GM12878 (cell line): ENCODE measurements at regions not wholly inside any gene's neighbourhood (a gene's known extent, or its start where the extent isn't known, plus 50 kb on each side); places are given as distances from the start of the nearest gene placed in this dataset.

Experiments used
- ATAC-seq: fragments of 200-7000 bp; cut with Tn5 transposase; 3 replicates; pipeline ENCODE4 v1.9.1; 2020; ENCODE audit warnings: mild to moderate bottlenecking, moderate library complexity
- BruUV-seq: library from RNA; stranded (reverse); fragments of 400-500 nt; replicated peaks from 2 replicates; lab custom pipeline; 2021; lab: Mats Ljungman, UMichigan
- CTCF ChIA-PET: fragments of 300-600 bp; sonication (Branson Sonifier 250); formaldehyde crosslinking; extraction: SDS; loops from one replicate; lab custom pipeline; 2021; ENCODE audit warnings: inconsistent platforms; lab: Yijun Ruan, JAX
- POLR2A ChIA-PET: fragments of 350-600 bp; formaldehyde crosslinking; extraction: SDS; loops from one replicate; lab custom pipeline; 2021; ENCODE audit warnings: inconsistent platforms; lab: Charles Lee
- RAD21 ChIA-PET: fragments of 300-600 bp; sonication (Branson Sonifier 250); formaldehyde crosslinking; loops from one replicate; lab custom pipeline; 2023; ENCODE audit warnings: antibody characterized with exemption; ENCODE audit not compliant: unreplicated experiment; lab: Charles Lee
- SMC1A ChIA-PET: fragments of 300-600 bp; sonication (Branson Sonifier 250); formaldehyde crosslinking; loops from one replicate; lab custom pipeline; 2023; ENCODE audit not compliant: unreplicated experiment, uncharacterized antibody; lab: Charles Lee
- DNase-seq: peaks from one replicate; pipeline ENCODE4 v3.0.0-alpha.2; 2011; ENCODE audit warnings: low read depth, low spot score
- FAIRE-seq: peaks from 3 replicates; lab custom pipeline; 2011; peaks lifted over from hg19 to GRCh38; lab: Jason Lieb, UNC
- H2AFZ ChIP-seq: 2 replicates; pipeline ENCODE4 v1.6.0; 2011; ENCODE audit warnings: low read depth, low read length, control low read depth; ENCODE audit not compliant: control insufficient read depth
- H3K27ac ChIP-seq: 2 replicates; pipeline ENCODE4 v1.5.1; 2011; ENCODE audit warnings: control low read depth; ENCODE audit not compliant: control insufficient read depth, insufficient read depth
- H3K27me3 ChIP-seq, 2 experiments: replicated peaks in 1 of 2; 2 replicates each; pipeline versions ENCODE4 v1.6.0 to v1.6.1; 2011; ENCODE audit warnings: low read length in 1 of 2; ENCODE audit not compliant: control insufficient read depth in 2 of 2, insufficient read depth in 2 of 2
- H3K36me3 ChIP-seq, 2 experiments: 2 replicates each; pipeline ENCODE4 v1.5.1; 2011; ENCODE audit warnings: low read length in 1 of 2; ENCODE audit not compliant: control insufficient read depth in 2 of 2, insufficient read depth in 2 of 2
- H3K4me1 ChIP-seq: 2 replicates; pipeline ENCODE4 v1.6.1; 2011; ENCODE audit warnings: mild to moderate bottlenecking, low read length, moderate library complexity, mixed read lengths; ENCODE audit not compliant: control insufficient read depth, insufficient read depth
- H3K4me2 ChIP-seq: 2 replicates; pipeline ENCODE4 v1.6.0; 2011; ENCODE audit warnings: control low read depth; ENCODE audit not compliant: control insufficient read depth, insufficient read depth
- H3K4me3 ChIP-seq: fragments of 200-600 bp; sonication (generic); 2 replicates; pipeline ENCODE4 v1.5.1; 2016
- H3K79me2 ChIP-seq: 2 replicates; pipeline ENCODE4 v1.6.0; 2011; ENCODE audit warnings: low read length; ENCODE audit not compliant: control insufficient read depth, insufficient read depth
- H3K9ac ChIP-seq: 2 replicates; pipeline ENCODE4 v1.8.0; 2011; ENCODE audit warnings: low read length, control low read depth, mixed read lengths; ENCODE audit not compliant: control insufficient read depth, insufficient read depth
- H3K9me3 ChIP-seq: replicated peaks from 3 replicates; pipeline ENCODE4 v1.5.1; 2011; ENCODE audit warnings: mild to moderate bottlenecking, low read length; ENCODE audit not compliant: control insufficient read depth, insufficient read depth
- H4K20me1 ChIP-seq: 2 replicates; pipeline ENCODE4 v1.6.0; 2011; ENCODE audit not compliant: control insufficient read depth, insufficient read depth
- EZH2 ChIP-seq: IDR thresholded peaks from 2 replicates; pipeline ENCODE4 v1.6.1; 2012; ENCODE audit warnings: low read depth, mild to moderate bottlenecking, control low read depth, inconsistent platforms, low read length, borderline replicate concordance; ENCODE audit not compliant: control insufficient read depth
- SREBF2 ChIP-seq: IDR thresholded peaks from 2 replicates; pipeline ENCODE4 v1.6.1; 2012; ENCODE audit warnings: mild to moderate bottlenecking, low read length
- TCF3 ChIP-seq: IDR thresholded peaks from 2 replicates; pipeline ENCODE4 v1.6.1; 2012; ENCODE audit warnings: low read depth, mild to moderate bottlenecking, low read length, borderline replicate concordance; ENCODE audit not compliant: insufficient read depth
- WGBS: methylation state at CpG from one replicate; pipeline ENCODE4 v1.1.6; 2016; ENCODE audit warnings: low lambda C conversion rate; ENCODE audit not compliant: insufficient replicate concordance, insufficient coverage; ENCODE audit errors: missing lambda C conversion rate; 5-methylcytosine and 5-hydroxymethylcytosine counted together
- in situ Hi-C: fragments of 300-500 bp; cut with MboI; formaldehyde crosslinking; loops from 9 replicates; pipeline ENCODE4 v1.14.3; 2018; ENCODE audit warnings: mixed read lengths
- intact Hi-C: fragments of 100-400 bp; cut with micrococcal nuclease; formaldehyde crosslinking; loops from one replicate; pipeline ENCODE4 v1.14.2; 2022; ENCODE audit not compliant: unreplicated experiment
- TF ChIP-seq, protein P1 (sequence below): fragments of 150-350 bp; IDR thresholded peaks from 2 replicates; pipeline ENCODE4 v1.6.1; 2014; ENCODE audit warnings: mild to moderate bottlenecking, low read depth, low read length
- TF ChIP-seq, protein P2 (sequence below): IDR thresholded peaks from 2 replicates; pipeline ENCODE4 v1.6.1; 2011; ENCODE audit warnings: borderline replicate concordance, low read depth, mild to moderate bottlenecking, moderate library complexity, low read length; ENCODE audit not compliant: insufficient read depth, poor library complexity, severe bottlenecking
- TF ChIP-seq, protein P3 (sequence below): IDR thresholded peaks from 2 replicates; pipeline ENCODE4 v1.6.1; 2011; ENCODE audit warnings: mild to moderate bottlenecking, low read depth, low read length, moderate library complexity; ENCODE audit not compliant: insufficient replicate concordance
- TF ChIP-seq, protein P4 (sequence below): fragments of 450-650 bp; IDR thresholded peaks from 2 replicates; pipeline ENCODE4 v1.6.1; 2017; ENCODE audit warnings: borderline replicate concordance

DNA sequence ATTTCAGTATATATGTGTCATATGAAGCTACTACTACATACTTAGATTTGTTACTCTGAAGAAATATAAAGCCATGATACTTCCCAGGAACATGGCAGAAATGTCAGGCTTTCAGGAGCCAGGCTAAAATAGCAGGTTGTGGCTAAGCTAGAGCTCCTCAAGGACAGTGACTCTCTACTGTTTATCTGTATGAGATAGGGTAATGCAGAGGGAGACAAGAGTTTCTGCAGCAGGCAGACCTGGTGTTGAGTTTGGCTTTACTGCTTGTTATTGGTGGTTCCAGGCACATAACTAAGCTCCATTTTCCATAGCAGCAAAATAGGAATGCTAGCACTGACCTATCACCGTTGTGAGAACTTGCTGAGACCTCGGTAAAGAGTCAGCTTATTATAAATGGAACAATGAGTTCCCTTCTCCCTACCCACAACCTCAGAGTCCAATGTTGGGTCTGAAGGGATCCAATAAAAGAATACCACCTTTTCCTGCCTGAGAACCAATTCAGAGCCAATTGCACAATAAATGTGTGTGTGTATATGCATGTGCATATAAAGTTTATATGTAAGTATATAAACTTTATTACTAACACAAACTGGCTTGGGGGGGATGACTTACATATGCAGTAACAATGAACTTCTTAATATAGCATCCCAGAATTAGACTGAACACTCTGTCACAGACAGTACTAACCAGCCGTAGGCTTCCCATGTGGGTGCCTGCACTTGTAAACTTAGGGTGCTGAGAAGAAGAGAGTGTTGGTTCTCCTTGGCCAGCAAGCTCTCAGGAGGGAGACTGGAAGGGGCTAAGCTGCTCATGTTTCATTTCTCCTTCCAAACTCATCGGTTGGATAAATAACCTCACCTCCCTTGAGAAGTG, 51.9 kb upstream of the PAQR3 start (continued):
- TF ChIP-seq, protein P1, sequence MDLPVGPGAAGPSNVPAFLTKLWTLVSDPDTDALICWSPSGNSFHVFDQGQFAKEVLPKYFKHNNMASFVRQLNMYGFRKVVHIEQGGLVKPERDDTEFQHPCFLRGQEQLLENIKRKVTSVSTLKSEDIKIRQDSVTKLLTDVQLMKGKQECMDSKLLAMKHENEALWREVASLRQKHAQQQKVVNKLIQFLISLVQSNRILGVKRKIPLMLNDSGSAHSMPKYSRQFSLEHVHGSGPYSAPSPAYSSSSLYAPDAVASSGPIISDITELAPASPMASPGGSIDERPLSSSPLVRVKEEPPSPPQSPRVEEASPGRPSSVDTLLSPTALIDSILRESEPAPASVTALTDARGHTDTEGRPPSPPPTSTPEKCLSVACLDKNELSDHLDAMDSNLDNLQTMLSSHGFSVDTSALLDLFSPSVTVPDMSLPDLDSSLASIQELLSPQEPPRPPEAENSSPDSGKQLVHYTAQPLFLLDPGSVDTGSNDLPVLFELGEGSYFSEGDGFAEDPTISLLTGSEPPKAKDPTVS: no peak

DNA sequence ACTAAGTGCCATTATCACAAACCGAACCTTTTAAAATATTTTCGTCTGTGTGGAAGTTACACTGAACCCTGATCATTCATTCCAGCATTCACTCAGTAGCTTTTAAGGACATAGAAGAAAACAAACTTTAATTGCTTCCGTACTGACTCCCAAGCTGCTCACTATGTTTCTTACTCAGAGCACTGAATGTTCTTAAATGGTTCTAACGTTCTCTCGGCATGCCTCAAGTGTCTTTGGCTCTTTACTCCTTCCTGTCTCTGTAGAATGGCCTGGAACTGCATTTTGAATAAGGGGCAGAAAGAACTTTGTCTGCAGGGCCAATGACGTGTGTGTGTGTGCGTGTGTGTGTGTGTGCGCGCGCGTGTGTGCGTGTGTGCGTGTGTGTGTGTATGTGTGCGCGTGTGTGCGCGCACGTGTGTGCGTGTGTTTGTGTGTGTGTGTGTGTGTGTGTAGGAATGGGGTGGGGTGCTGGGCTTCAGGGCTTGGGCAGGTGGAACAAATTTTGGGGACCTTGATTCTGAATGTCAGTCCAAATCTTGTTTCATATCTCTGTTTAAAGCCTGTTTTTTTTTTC, 50.5 kb upstream of the PAQR3 start:
- Histone ChIP-seq H3K36me3 (no peaks in the 10 kb centered on the region), H3K9me3 (no peaks in the 10 kb centered on the region), H3K4me2 (no peak overlapping the region), H3K4me1 (no peaks in the 10 kb centered on the region), H3K27ac (no peak overlapping the region)
- intact Hi-C loops: no loop called here
- DNase-seq: no peak
- WGBS: 59% methylated on average over 19 of the region's 19 CpGs
- ATAC-seq: no peak
- SMC1A ChIA-PET: interaction anchor here (1.3 kb wide), 1 partner anchor 20 kb away, joined by 3 read pairs; no protein-coding TSS in a partner anchor
- FAIRE-seq: no peak
- TF ChIP-seq, protein P2, sequence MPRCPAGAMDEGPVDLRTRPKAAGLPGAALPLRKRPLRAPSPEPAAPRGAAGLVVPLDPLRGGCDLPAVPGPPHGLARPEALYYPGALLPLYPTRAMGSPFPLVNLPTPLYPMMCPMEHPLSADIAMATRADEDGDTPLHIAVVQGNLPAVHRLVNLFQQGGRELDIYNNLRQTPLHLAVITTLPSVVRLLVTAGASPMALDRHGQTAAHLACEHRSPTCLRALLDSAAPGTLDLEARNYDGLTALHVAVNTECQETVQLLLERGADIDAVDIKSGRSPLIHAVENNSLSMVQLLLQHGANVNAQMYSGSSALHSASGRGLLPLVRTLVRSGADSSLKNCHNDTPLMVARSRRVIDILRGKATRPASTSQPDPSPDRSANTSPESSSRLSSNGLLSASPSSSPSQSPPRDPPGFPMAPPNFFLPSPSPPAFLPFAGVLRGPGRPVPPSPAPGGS: peak; percentile 83
- TF ChIP-seq, protein P3, sequence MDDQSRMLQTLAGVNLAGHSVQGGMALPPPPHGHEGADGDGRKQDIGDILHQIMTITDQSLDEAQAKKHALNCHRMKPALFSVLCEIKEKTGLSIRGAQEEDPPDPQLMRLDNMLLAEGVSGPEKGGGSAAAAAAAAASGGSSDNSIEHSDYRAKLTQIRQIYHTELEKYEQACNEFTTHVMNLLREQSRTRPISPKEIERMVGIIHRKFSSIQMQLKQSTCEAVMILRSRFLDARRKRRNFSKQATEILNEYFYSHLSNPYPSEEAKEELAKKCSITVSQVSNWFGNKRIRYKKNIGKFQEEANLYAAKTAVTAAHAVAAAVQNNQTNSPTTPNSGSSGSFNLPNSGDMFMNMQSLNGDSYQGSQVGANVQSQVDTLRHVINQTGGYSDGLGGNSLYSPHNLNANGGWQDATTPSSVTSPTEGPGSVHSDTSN: peak; percentile 19
- TF ChIP-seq TCF3 (peak; percentile 59; the same call in 1 of the 2 replicates), EZH2 (no peak), SREBF2 (no peak)
- TF ChIP-seq, protein P4, sequence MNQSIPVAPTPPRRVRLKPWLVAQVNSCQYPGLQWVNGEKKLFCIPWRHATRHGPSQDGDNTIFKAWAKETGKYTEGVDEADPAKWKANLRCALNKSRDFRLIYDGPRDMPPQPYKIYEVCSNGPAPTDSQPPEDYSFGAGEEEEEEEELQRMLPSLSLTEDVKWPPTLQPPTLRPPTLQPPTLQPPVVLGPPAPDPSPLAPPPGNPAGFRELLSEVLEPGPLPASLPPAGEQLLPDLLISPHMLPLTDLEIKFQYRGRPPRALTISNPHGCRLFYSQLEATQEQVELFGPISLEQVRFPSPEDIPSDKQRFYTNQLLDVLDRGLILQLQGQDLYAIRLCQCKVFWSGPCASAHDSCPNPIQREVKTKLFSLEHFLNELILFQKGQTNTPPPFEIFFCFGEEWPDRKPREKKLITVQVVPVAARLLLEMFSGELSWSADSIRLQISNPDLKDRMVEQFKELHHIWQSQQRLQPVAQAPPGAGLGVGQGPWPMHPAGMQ: no peak
- TF ChIP-seq, all 136 proteins: peak for 3
- RAD21 ChIA-PET: no interaction called here
- BruUV-seq: no TSS peak
- Histone ChIP-seq H2AFZ (no peak overlapping the region), H3K79me2 (no peaks in the 10 kb centered on the region), H3K4me3 (no peak overlapping the region), H3K9ac (no peak overlapping the region), H4K20me1 (no peaks in the 10 kb centered on the region), H3K27me3 (no peaks in the 10 kb centered on the region)
- in situ Hi-C loops: no loop called here
- CTCF ChIA-PET: interaction anchor here (2.1 kb wide), 1 partner anchor 37 kb away, joined by 7 read pairs; no protein-coding TSS in a partner anchor
- POLR2A ChIA-PET: no interaction called here
